ENCODE measurements at regions not wholly inside any gene's neighbourhood (a gene's known extent, or its start where the extent isn't known, plus 50 kb on each side); places are given as distances from the start of the nearest gene placed in this dataset.

DNA sequence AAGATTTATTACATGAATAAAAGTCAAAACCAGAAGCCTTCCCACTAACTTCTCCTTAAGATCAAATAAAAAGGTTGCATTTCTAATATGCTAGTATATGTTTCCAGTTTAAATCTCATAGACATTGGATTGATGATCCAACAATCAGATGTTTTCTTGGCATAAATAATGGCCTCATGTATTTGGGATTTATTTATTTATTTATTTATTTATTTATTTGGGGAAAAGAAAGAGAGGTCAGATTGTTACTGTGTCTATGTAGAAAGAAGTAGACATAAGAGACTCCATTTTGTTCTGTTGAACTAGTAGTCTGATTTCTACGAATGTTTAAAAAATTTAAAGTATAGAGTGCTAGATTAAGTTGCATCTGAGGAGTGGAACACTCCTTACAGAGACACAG lies 422.4 kb downstream of the ADGRL2 start:
- no peak for DNase-seq

DNA sequence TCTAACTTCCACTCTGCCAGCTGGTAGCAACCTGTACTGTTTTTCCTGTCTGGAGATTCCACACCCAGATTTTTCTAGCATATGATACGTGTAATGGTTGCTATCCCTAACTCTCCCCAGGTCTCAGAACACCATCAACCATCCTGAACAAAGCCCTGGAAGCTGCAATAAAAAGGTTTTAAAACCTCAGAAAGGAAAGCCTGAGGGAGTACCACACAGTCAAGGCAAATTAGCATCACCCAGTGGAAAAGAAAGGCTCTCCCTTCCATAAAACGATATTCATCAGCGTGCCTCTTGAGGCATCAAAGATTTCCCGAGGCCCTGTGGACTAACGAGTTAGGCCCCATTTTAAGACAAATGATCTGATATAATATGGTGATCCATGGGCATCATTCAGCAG lies 421.0 kb downstream of the ADGRL2 start:
- DNase-seq: no peak

DNA sequence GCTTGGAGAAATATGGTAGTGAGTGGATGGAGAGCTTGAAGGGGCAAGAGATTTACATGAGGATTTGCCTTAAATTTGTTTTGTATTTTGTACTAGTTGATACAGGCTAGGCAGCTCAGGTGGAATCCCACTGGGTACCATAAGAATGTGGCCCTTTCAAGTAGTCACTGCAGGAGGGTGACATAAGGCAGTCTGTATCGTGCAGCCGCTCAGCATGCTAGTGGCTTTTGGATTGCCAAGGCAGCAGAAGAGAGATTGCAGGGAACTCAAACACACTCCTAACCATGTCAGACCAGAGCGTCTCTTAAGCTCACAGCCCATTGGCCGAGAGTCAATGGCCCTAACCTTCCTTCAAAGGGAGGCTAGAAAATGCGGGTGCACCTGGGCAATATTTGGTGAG lies 420.0 kb downstream of the ADGRL2 start:
- no peak for DNase-seq

DNA sequence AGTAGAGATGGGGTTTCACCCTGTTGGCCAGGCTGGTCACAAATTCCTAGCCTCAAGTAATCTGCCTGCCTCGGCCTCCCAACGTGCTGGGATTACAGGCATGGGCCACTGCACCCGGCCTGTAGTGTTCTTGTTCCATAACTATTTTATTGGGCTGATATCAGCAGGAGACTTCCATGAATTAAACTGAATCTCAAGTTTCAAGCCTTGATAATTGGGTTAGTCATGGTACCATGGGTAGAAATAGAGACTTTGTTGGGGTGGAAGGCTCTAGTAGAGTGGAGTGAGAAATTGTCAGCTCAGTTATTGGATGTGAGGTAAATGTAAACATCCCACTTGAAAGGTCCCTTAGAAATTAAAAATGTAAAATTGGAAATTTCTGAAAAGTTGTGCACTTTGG lies 419.1 kb downstream of the ADGRL2 start:
- no peak for DNase-seq

DNA sequence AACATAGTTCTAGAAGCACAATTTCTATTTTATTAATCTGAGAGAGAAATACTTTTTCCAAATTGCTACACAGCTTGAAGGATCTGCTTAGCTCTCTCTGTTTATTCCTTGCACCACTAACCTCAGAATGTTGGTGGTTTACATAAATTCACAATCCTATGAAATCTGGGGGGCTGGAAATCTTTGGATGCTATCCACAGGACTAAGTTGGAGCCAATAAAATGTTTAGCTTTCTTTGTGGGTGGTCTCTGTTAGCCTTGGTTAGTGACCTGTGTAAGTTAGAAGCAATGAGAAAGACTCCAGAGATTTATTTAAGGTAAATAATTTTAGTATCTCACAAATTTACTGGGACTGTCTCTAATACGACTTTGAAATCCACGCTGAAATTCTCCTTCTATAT lies 418.1 kb downstream of the ADGRL2 start:
- DNase-seq: no peak

DNA sequence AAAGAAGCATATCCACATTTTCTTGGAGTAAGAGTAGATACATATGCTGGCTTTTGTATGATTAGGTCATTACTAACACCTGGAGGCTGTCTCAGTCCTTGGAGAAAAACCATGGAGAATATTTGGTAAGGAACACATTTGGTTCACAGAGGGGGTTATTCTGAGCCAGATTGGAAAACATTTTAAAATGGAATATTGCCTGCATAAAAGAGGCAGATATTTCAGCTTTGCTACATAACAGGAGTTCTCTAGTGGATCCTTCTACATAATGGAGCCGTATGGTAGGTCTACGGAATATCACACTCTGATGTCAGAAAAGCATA lies 415.1 kb downstream of the ADGRL2 start:
- no peak for DNase-seq

DNA sequence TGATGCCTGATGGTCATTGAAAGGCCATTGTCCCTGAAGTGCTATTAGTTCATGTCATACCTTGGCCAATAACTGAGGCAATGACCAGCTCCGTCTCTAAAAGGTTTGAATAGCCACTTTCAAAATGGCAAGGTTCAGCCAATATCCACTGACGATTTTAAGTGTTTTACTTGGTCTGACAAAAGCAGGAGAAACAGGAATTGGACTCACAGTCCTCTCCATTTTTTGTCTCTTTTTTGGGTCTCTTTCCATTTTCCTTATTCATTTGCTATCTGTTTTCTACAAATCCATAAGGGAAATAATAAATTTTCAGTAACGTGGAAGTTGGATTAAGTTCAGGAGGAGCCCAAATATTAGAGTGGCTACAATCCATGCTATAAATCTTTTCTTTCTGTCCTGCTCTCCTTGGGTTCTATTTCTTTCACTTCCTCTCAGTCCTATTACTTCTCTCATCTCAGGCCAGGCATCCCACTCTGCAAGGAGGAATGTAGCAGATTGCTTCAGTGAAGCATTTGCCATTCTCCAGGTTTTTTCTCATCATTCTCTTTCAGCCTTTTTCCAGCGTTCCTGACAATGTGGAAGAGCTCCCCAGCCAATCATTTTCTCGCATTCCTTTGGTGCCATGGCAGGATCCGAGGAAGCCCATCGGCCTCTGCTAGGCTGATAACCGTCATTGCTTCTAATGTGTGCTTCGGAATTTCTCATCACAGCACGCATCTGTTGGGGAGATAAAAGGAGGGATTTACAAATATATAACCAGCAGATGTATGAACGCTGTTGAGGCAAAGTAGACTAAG lies 414.5 kb downstream of the ADGRL2 start:
- DNase-seq: no peak

DNA sequence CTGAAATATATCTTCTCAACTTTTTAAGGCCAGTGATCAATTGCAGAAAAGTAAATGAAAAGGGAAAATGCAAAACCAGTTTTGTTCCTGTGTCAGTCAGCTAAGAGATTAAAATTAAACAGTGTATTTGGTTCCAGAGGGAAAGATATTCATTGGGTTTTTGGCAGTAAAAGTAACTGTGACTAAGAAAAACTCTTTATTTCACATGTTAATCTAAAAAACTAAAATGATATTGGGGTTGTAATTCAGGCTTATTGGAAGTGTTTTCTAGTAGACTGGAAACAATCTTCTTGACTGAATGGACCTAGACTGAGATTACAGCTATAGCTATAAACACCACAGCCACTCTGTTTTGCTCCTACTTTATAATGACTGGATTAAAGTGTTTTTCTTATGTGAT lies 413.9 kb downstream of the ADGRL2 start:
- DNase-seq: no peak

DNA sequence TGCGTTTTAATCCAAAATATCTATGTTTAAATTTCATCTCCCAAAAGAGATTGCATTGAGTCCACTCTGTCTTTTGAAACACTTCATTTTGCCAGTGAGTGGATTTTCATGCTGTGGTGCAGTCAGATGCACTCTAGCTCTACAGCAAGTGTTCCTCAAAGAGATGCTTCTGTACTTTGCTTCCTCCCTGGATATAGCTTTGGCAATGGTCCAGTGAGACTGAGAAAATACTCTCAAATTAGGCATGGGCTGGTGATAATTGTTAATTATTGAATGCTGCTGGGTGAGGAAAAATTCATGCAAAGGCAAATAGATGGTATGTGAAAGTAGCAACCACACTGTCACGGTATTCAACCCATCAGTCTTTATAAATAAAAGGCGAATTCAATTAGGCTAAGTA lies 396.9 kb downstream of the ADGRL2 start:
- DNase-seq: no peak

DNA sequence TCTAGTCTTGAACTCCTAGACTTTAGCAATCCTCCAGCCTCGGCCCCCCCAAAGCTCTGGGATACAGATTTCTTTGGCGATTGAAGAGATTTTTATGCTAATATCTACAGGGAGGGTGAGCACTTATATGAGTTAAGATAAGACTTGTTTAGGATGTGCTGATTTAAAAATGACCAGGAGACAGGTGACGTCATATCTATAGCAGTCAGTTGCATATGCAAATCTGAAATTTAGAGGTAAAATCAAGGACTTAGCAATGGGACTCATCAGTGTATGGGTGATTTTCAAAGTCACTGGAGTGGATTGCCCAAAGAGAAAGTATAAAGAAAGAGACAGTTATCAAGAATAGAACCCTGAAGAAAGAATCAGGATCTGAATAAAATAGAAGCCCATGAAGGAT lies 394.5 kb downstream of the ADGRL2 start:
- DNase-seq: no peak

DNA sequence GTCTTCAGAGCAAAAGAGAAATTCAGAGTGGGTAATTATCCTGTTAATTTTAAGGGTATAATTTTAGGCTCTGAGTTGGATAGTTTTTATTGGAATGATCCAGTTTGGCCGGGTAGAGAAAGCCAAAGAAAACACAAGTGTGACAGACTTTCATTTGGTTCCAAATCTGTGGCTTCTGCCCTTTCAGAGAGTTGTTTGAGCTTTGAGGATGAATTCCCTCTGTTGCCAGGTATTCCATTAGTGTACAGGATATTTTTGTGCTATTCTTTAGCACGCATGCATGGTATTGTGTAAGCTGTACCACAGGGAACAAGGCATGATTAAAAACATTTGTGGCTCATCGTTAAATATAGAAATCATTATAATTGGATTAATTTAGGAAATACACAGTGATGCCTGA lies 384.4 kb downstream of the ADGRL2 start:
- no peak for DNase-seq

DNA sequence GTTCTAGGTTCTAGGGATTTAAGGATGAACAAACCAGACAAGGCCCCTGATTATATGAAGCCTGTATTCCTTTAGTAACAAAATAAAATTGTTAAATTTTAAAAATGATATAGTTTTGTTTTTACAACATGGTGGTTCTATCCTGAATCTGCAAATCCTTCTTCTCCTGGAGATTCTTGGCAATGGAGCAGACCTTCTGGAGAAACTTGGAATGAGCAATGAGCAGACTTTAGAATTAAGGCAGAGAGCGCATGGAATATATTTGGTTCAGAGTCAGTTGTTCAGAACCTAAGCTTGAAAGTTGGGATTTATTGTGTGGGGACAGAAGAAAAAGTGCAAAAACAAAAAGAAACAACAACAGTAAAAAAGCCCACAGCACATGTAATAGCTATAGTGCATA lies 381.1 kb downstream of the ADGRL2 start:
- no peak for DNase-seq

DNA sequence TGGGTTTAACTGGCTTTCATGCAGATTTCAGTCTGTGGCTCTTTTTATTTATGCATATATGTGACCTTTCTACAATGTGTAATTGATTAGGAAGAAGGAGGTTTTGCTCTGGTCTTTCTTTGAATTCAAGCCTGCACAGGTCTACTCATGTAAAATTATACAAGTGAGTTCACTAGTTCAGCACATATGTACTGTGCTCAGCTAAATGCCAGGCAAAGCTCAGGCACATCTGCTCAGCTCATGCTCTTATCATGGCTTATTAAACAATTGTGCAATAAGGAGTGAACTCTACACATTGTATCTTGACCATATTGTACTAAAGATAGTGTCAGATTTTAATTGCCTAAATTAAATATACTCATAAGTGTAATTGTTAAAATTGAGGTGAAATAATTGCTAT lies 378.4 kb downstream of the ADGRL2 start:
- DNase-seq: no peak

DNA sequence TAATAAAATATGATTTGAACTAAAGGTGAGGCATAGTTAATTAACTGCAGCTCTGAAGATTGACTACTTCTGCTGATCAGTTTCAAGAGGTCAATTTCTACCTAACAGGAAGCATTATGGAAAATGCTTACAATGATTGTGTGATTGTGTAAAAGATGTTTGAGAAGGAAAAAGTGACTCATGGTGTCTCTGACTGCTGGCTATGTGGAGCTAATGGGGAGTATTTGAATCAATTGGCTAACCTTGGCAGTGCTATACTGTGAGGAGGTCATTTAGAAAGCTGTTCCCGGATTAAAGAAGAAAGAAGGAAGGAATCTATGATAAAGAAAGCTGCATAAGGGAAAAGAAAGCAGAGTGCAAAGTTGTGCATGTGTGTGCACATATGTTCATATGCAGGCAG lies 376.5 kb downstream of the ADGRL2 start:
- DNase-seq: no peak

DNA sequence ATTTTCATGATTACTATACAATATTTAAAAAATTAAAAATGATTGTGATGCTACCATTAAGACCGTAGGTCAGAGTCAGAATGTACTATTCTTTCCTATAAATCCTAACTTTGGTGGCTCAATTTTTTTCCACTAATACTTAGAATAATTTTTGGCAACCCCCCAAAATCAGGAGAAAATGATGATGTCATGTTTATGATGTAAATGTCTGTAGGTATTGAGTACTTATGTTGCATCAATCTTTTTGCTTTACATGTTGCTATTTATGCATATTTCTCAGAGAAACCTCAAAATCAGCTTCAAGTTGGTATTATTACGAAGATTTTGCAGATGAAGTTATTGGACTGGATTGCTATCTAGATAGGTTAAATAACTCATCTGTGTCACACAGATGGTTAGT lies 371.2 kb downstream of the ADGRL2 start:
- DNase-seq: no peak

DNA sequence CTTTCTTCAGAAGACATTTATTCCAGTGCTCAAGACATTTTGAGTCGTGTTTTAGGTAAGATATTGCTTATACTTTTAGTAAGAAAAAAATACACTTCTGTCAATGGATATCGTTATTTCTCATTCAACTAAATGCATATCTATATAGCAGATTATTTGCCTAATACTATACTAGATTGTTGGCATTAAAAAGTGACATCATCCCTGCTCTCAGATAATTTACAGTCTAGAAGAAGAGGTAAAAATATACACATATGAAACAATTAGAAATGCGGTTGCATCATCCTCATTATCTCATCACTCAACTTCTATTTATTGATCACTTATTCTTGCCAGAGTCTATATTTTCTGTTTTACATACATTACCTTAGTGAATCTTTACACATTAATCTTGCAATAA lies 367.7 kb downstream of the ADGRL2 start:
- no peak for DNase-seq

DNA sequence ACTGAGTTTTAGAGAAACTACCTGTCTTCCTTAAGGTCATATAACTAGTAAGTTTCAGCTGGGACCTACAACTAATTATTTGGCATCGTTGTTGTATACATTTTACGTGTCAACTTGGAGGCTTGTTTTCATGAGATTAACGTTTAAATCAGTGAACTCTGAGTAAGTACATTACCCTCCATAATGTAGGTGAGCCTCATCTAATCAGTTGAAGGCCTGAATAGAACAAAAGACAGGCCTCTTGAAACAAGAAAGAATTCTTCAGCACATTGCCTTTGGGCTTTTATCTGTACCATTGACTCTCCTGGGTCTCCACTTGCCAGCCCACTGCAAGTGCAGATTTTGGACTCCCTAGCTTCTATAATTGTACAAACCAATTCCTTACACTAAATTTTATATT lies 364.6 kb downstream of the ADGRL2 start:
- DNase-seq: no peak

DNA sequence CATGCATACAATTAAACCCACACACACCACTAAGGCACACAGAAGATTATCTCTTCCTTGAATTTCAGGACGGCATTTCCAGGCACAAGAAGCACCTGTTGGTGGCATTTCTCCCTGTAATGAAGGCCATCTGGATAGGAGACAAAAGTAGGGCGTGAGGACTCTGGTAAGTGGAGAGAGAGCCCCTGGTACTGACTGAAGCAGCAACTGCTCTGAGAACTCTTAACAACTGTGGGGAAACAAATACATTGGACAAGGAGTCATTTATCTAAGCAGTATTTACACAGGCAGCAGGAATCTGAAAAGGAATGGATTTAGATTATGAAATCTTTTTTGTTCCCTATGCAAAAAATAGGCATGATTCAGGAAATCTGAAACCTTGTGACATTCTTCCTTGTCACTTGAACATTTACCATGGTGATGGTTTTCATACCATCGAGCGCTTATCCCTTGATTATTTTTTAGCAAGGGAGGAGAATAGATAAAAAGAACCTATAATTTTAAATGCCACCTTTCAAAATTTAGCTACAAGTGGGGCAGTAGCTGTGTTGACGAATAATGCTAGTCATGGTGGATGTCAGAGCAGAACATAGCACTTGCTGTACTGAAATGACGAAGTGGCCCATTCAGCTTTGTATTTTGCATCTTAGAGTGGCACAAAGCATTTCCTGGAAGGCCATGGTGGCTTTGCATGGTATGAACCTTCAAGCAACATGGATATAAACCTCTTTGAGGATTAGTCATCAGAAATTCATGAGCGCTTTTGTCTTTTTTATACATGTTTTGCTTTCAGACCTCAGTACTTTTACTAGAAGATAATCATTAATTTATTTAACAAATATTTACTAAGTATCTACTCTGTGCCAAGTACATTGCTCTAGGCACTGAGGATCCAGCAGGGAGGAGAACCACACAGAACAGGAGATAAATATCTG lies 362.0 kb downstream of the ADGRL2 start:
- DNase-seq: no peak

DNA sequence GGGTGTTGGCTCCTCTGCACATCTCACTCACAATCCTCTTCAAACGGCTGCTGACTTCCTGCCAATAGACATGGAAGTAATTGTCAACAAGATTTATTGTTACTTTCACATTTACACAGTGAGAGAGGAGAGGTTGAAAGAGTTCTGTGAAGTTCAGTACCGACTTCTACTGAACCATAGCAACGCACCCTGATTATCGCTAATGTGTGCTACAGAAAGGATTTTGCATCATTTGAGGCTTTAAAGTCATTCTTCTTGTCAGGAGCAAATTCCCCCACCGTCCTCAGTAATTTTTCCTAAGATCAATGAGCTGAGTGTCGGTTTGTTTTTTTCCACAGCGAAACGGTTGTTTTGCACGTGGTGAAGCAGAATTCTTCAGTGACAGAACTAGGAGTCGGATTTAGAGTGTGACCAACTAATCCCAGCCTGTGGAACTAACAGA lies 361.0 kb downstream of the ADGRL2 start:
- DNase-seq: no peak

DNA sequence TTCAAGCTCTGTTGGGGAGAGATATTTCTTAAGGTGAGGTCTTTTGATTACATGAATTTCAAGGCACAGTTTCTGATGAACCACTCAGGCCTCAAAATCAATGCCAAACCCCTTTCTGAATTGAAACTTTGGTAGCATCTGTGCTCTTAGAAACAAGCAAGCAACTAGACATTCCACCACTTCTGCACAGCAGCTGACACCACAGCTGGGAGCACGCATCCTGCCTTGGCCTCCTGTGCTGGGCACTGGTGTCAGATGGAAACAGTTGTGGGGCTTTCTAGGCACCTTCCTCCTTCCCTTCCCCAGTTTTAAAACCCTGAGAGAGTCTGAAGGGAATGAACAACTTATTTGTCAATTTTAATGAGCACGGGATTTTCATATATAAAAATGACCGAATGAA lies 360.2 kb downstream of the ADGRL2 start:
- DNase-seq: no peak

DNA sequence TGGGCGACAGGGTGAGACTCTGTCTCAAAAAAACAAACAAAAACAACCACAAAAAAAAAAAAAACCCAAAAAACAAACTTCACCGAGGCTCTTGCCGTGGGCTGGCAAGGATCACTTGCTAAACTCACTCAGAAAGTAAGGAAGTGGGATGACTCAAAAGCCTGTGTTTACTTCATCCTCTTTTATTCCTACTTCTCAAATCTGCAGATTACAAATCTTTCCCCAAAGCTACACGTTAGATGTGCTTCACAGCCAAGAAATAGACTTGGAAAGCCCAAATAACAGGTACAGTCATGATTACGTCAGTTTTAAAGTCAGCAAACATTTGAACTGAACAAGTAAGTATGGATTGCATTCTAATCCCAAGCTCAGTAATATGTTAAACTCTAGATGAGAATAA lies 359.3 kb downstream of the ADGRL2 start:
- DNase-seq: no peak

DNA sequence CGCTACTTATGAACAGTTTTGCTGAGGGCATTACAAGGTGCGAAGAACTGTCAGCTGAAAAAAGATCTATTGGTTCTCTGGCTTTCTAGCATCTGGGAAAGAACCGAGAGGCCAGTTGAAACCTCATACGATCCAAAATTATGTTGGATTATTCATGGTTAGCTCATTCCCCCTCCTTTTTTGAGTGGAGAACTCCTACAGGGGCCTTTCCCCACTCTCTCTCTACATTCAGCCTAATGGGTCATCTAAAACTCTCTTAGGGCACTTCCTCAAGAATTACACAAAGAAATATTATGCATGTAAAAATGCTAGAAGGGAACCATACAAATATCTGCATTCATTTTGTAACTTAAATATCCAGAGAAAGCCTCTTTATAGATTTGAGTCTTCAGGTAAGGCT lies 358.2 kb downstream of the ADGRL2 start:
- DNase-seq: no peak

DNA sequence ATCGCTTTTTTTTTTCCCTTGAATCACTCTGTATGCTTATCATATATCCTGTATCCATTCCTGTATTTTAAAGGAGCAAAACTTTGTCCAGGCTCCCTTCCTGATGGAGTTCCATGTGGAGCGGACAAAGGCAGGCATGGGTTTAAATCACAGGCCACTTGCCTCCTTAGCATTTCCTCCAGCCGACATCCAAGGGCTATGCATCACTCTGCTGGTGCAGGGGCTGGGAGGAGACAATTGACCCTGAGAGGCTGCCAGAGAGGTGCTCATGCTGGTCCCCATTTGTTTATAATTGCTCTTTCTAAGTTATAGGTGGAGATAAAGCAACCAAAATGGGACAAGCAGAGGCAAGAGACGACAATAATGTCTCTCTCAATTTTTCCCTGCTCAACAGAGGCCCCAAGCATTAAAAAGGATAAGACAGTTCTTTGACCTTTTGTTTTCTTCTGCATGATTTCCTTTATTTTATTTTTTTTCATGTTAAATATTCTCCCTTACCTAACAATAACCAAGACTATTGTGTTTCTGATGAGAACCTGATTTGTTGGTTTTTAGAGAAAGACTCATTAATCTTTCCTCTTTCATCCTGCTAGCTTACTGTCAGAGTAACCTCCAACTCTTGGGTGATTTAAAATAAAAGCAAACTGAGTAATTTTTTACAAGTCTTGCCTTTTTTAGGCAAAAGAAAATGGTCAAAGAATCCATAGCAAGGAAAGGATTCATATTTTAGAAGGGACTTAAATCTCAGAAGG lies 353.7 kb downstream of the ADGRL2 start:
- no peak for DNase-seq

DNA sequence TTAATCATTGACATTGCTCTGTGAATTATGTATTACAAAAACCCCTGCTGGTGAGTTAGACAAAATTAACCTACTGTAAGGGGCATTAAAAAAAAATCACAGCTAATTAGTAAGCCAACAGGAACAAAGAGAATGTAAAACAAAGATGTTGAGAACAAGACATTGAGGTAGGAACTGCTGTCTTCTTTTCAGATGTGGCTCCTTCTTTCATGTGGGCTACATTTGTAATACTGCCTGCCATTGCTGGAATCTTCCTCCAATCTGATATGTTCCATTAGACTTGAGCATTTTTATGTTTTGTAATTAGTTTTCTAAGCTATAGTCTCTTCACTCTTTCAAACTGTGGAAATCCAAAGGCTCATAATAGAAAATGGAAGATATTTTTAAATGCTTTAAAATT lies 353.0 kb downstream of the ADGRL2 start:
- DNase-seq: no peak
